Stomach smooth muscle (tissue), 2 donors: ENCODE measurements at regions not wholly inside any gene's neighbourhood (a gene's known extent, or its start where the extent isn't known, plus 50 kb on each side); places are given as distances from the start of the nearest gene placed in this dataset.

Source experiments
- H3K27ac ChIP-seq: one replicate; pipeline ENCODE4 v1.7.0; 2013; ENCODE audit warnings: mild to moderate bottlenecking, low read length, inconsistent platforms
- H3K27me3 ChIP-seq, 2 donors: one replicate each; pipeline ENCODE4 v1.7.0; 2013; ENCODE audit warnings: low read length in 2 of 2; ENCODE audit not compliant: insufficient read depth in 2 of 2, control insufficient read depth in 1 of 2
- H3K36me3 ChIP-seq, 2 donors: one replicate each; pipeline ENCODE4 v1.7.0; 2013; ENCODE audit warnings: low read length in 2 of 2; ENCODE audit not compliant: control insufficient read depth in 2 of 2, insufficient read depth in 2 of 2
- H3K4me1 ChIP-seq: one replicate; pipeline ENCODE4 v1.7.0; 2013; ENCODE audit warnings: low read length; ENCODE audit not compliant: control insufficient read depth, insufficient read depth
- H3K4me3 ChIP-seq, 2 donors: one replicate each; pipeline ENCODE4 v1.7.0; 2013; ENCODE audit warnings: low read length in 2 of 2
- H3K9ac ChIP-seq, 2 donors: one replicate each; pipeline ENCODE4 v1.7.0; 2013; ENCODE audit warnings: low read length in 2 of 2, mild to moderate bottlenecking in 1 of 2
- H3K9me3 ChIP-seq, 2 donors: one replicate each; pipeline ENCODE4 v1.7.0; 2013; ENCODE audit warnings: low read length in 2 of 2; ENCODE audit not compliant: control insufficient read depth in 2 of 2
- donor health status: healthy.
- donor health status: Pancreatic carcinoma.

DNA sequence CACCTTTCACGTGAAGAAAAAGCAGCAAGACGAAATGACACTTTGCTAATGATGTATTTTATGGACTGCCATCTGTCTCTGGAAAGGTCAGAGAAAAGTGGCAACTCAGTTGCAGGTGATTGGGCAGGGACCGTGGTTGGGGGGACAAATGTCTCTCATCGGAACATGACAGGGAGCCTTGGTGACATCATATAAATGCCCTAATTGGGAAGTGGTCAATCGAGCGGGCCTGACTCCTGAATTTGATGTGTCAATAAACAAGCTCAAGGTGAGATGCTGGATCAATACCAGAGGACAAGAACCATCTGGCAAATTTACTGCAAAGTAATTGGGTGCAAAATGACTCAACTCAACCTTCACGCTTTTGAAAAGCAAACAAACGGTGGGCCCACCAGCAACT lies 151.9 kb upstream of the SKOR2 start:
- H3K27ac ChIP-seq = no peak overlapping the region
- H3K9me3 ChIP-seq = peaks cover 0 to 2% of the 10 kb centered on the region in 2 donors
- no peaks in the 10 kb centered on the region for H3K36me3 ChIP-seq
- no peaks in the 10 kb centered on the region for H3K4me1 ChIP-seq
- H3K27me3 ChIP-seq = peaks cover 0 to 2% of the 10 kb centered on the region in 2 donors
- no peak overlapping the region for H3K4me3 ChIP-seq
- no peak overlapping the region for H3K9ac ChIP-seq

DNA sequence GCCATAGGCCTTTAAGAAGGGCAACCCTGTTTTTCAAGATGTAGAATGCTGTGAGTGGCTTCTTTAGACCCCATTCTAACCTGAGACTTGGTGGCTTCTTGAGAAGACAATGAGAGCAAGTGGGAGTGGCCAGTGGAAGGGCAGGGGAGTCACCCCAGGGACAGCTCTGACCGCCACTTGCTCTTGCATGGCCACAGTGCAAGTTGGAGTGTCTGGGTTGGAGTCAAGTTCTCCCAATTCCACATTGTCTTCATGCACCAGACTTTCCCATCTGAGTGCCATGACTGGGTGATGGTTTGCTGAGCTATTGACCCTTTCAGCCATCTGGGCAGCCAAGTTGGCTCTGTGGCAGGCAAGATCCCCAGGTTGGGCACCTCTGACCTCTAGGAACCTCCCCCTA lies 148.0 kb upstream of the SKOR2 start:
- H3K9me3 ChIP-seq = peaks cover 2 to 6% of the 10 kb centered on the region in 2 donors
- H3K9ac ChIP-seq = no peak overlapping the region
- no peak overlapping the region for H3K4me3 ChIP-seq
- no peaks in the 10 kb centered on the region for H3K36me3 ChIP-seq
- H3K27me3 ChIP-seq = peaks cover 0 to 2% of the 10 kb centered on the region in 2 donors
- no peak overlapping the region for H3K27ac ChIP-seq
- H3K4me1 ChIP-seq = no peaks in the 10 kb centered on the region

DNA sequence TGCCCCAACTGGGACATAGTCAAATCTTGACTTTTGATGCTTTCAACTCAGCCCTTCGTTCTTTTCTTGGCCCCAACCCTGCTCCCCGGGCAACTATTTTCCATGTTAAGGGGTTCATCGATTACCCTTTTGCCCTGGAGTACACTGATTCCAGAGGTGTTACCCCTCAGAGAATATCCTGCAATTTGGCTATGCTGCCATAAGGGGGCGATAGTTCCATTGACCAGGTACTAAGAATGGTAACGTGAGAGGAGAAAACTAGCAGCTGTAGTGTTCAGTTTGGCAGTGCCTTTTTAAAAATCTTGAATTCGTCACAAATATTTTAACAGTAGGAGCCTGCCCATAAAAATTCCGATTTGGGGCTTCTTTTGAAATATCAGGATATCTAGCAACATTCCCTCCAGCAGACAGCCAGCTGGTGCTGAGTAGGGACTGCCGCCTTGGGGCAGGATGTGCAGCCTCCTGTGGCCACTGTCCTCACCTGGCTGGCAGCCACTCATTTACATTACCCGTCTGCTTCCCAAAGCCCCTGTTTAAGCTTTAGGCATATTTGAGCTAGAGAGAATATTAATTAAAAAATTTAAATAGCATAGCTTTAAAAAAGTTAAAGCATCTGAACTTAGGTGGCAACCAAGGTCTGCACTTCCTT lies 146.3 kb upstream of the SKOR2 start:
- Histone ChIP-seq H3K4me1 (no peaks in the 10 kb centered on the region), H3K9ac (no peak overlapping the region)

DNA sequence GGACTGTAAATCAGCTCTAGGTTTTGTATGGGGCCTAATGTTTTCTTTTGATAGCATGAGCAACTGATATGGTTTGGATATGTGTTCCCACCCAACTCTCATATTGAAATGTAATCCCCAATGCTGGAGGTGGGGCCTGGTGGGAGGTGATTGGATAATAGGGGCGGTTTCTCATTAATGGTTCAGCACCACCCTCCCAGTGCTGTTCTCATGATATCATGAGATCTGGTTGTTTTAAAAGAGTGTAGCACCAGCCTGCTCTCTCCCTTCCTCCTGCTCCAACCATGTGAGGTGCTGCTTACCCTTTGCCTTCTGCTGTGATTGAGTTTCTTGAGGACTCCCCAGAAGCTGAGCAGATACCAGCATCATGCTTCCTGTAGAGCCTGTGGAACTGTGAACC lies 140.2 kb upstream of the SKOR2 start:
- H3K27ac ChIP-seq = no peak overlapping the region
- no peaks in the 10 kb centered on the region for H3K27me3 ChIP-seq
- H3K4me3 ChIP-seq = no peak overlapping the region
- H3K9me3 ChIP-seq = peaks cover 0 to under 1% of the 10 kb centered on the region in 2 donors
- H3K9ac ChIP-seq = no peak overlapping the region
- H3K36me3 ChIP-seq = no peaks in the 10 kb centered on the region
- H3K4me1 ChIP-seq = no peaks in the 10 kb centered on the region

More for the DNA sequence above, 146.3 kb upstream of the SKOR2 start:
- H3K9me3 ChIP-seq = peaks cover 2 to 6% of the 10 kb centered on the region in 2 donors
- no peaks in the 10 kb centered on the region for H3K27me3 ChIP-seq
- no peaks in the 10 kb centered on the region for H3K36me3 ChIP-seq
- no peak overlapping the region for H3K27ac ChIP-seq
- H3K4me3 ChIP-seq = no peak overlapping the region

DNA sequence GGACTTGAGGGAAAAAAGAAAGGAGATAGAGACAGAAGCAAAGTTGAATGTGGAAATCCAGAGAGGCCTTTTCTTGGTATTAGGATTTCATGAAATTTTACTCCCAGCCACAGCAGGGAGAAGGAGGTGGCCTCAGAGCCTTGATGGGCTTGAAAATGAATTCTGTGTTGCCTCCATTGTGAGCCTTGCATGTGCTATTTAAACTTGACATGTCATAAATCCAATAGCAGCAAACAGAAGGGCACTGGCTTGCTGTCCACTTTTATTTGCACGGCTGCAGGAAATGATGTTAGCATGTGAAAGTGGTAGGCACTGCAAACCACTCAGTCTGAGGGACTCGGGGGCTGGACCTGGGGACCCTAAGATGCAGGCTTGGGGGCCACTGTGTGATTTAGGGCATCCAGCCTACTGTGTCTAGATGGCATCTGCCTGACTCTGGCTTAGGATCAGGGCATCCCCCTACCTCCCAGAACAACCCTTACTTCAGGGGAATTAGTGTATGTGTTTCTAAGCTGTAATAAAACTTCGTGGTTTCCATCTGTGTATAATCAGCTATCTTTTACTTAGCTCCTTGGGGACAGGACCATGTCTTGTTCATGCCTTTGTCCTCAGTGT lies 139.1 kb upstream of the SKOR2 start:
- H3K27me3 ChIP-seq = no peaks in the 10 kb centered on the region
- H3K27ac ChIP-seq = no peak overlapping the region
- H3K9me3 ChIP-seq = no peaks in the 10 kb centered on the region
- no peak overlapping the region for H3K4me3 ChIP-seq
- no peaks in the 10 kb centered on the region for H3K36me3 ChIP-seq
- H3K4me1 ChIP-seq = no peaks in the 10 kb centered on the region
- H3K9ac ChIP-seq = no peak overlapping the region

DNA sequence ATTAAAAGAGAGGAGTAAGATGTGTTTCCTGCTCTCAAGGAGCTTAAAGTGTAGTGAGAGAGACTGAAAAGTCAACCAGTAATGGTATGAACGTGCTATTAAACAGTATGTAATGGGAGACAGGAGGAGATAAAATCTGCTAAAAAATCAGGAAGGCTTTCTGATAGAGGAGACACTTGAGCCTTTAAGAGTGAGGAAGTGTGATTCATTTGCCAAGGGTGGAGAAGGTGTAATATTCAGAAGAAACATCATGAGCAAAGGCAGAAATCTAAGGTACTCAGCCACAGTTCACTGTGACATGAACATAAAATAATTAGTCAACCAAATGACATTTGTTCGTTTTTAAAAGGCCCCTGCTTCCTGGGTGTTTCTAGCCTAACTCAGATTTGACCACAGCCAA lies 137.8 kb upstream of the SKOR2 start:
- H3K9ac ChIP-seq = no peak overlapping the region
- no peak overlapping the region for H3K4me3 ChIP-seq
- no peak overlapping the region for H3K27ac ChIP-seq
- no peaks in the 10 kb centered on the region for H3K27me3 ChIP-seq
- H3K4me1 ChIP-seq = no peaks in the 10 kb centered on the region
- H3K9me3 ChIP-seq = no peaks in the 10 kb centered on the region
- H3K36me3 ChIP-seq = no peaks in the 10 kb centered on the region

DNA sequence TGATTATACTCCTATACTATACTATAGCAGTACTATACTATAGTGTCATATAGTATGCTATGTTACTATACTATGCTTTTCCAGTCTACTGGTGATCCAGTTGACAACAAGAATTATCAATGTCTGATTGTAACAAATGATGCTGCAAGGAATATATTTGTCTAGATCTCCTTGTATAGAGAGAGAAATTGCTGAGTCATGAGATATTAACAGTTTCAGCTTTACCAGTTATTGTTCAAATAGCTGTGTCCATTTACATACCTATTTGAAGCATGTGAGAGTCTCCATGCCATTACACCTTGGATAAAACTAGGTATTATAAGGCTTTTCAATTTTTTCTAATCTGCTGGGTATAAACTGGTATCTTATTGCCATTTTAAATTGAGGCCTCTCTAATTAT lies 136.4 kb upstream of the SKOR2 start:
- Histone ChIP-seq H3K27ac (no peak overlapping the region), H3K4me1 (no peaks in the 10 kb centered on the region), H3K27me3 (peaks cover 0 to 2% of the 10 kb centered on the region in 2 donors), H3K9me3 (no peaks in the 10 kb centered on the region), H3K9ac (no peak overlapping the region), H3K36me3 (no peaks in the 10 kb centered on the region), H3K4me3 (no peak overlapping the region)

DNA sequence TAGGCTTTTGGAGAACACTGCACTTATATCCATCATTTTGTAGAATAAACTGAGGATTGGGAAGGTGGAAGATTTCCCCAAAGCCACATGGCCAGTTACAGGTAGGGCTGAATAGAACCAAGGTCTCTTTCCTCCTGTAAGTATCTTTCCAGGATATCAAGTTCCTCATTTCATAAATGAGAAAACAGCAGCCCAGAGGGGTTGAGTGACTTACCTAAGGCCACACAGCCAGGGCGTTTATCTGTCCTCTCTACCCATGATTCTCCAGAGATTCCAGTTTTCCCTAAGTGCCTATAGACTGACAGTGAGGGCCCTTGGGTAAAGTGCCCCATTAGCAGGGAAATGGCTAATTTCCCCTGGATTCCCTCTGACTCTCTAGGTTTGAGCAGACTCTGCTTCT lies 132.3 kb upstream of the SKOR2 start:
- Histone ChIP-seq H3K4me3 (no peak overlapping the region), H3K27ac (no peak overlapping the region), H3K4me1 (no peaks in the 10 kb centered on the region), H3K9ac (no peak overlapping the region), H3K27me3 (peaks cover 2 to 10% of the 10 kb centered on the region in 2 donors), H3K9me3 (no peaks in the 10 kb centered on the region), H3K36me3 (no peaks in the 10 kb centered on the region)

DNA sequence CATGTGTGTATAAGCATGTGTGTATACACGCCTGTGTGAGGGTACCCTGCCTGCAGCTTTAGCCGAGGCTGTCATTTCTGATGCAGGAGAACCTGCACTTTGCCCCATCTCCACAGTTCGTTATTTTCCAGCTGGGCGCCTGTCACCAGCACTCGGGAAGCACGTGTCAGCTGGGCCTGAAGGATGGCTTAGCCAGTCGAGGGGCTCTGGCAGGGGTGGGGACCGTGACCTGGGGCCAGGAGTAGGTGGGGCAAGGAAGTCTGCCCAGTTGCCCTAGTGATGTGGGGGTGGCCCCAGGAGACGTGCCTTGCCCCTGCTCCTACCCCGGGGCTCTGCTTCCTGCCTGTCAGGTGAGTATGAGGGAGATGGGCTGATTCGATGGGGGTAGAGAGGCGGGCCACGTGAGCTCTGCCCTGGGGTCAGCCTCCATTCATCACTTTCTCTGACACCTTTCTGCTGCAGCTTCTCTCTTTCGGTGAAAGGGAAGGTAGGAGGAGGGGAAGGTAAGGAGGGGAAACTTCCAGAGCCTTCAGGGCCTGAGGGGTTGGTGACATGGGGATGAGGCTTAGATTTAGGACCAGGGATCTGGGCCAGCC lies 130.6 kb upstream of the SKOR2 start:
- Histone ChIP-seq H3K4me3 (no peak overlapping the region), H3K27ac (no peak overlapping the region), H3K9me3 (no peaks in the 10 kb centered on the region), H3K36me3 (no peaks in the 10 kb centered on the region), H3K9ac (no peak overlapping the region), H3K27me3 (peaks cover 2 to 10% of the 10 kb centered on the region in 2 donors), H3K4me1 (no peaks in the 10 kb centered on the region)

DNA sequence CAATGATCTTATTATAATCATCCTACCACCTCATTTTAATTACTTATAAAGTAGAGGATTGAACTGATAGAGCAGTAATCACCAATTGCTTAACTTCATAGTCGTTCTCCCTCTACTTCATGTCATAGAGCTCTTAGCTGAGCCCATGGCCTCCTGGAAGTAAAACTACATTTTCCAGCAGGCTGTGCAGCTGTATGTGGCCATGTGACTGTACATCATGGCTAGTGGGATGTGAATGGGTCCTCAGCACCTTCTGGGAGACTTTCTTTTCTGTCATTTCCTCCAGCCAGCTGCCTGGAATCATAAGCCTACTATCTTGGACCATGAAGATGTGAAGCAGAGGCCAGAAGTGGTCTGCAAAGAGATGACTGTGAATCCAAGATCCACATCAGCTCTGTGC lies 128.7 kb upstream of the SKOR2 start:
- H3K4me3 ChIP-seq = no peak overlapping the region
- H3K36me3 ChIP-seq = no peaks in the 10 kb centered on the region
- no peak overlapping the region for H3K9ac ChIP-seq
- no peak overlapping the region for H3K27ac ChIP-seq
- no peaks in the 10 kb centered on the region for H3K4me1 ChIP-seq
- no peaks in the 10 kb centered on the region for H3K9me3 ChIP-seq
- H3K27me3 ChIP-seq = peaks cover 5 to 10% of the 10 kb centered on the region in 2 donors

DNA sequence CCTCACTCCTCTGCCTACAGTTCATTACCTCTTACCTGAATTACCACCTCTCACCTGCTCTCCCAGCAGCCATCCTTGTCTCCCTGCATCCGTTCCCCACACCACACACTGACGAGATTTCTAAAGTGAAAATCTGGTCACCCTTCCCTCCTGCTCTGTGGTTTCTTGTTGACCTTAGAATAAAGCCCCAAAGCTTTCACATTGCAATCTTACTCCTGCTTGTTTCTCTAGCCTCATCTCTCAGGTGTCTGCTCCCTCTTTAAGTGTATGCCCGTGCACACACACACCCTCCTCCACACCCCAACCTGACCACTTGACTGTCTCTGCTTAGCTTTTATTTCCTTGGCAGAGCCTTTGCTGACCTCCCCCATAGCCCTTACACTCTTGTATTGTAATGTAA lies 122.0 kb upstream of the SKOR2 start:
- Histone ChIP-seq H3K27me3 (peaks cover 0 to 2% of the 10 kb centered on the region in 2 donors), H3K9ac (no peak overlapping the region), H3K9me3 (peaks cover 3 to 5% of the 10 kb centered on the region in 2 donors), H3K4me1 (no peaks in the 10 kb centered on the region), H3K4me3 (no peak overlapping the region), H3K27ac (no peak overlapping the region), H3K36me3 (no peaks in the 10 kb centered on the region)
